Stimulated activated CD8-positive, alpha-beta memory T cell treated with anti-CD3 and anti-CD28 coated beads, Interleukin-7, amount 100 ng/mL, for 48 hours (primary cell): ENCODE measurements at regions not wholly inside any gene's neighbourhood (a gene's known extent, or its start where the extent isn't known, plus 50 kb on each side); places are given as distances from the start of the nearest gene placed in this dataset.

Source experiments
- DNase-seq, 2 donors: peaks; one replicate each; pipeline ENCODE4 v3.0.0-alpha.2; 2020; ENCODE audit warnings: low read depth in 1 of 2; ENCODE audit errors: extremely low read depth in 1 of 2

DNA sequence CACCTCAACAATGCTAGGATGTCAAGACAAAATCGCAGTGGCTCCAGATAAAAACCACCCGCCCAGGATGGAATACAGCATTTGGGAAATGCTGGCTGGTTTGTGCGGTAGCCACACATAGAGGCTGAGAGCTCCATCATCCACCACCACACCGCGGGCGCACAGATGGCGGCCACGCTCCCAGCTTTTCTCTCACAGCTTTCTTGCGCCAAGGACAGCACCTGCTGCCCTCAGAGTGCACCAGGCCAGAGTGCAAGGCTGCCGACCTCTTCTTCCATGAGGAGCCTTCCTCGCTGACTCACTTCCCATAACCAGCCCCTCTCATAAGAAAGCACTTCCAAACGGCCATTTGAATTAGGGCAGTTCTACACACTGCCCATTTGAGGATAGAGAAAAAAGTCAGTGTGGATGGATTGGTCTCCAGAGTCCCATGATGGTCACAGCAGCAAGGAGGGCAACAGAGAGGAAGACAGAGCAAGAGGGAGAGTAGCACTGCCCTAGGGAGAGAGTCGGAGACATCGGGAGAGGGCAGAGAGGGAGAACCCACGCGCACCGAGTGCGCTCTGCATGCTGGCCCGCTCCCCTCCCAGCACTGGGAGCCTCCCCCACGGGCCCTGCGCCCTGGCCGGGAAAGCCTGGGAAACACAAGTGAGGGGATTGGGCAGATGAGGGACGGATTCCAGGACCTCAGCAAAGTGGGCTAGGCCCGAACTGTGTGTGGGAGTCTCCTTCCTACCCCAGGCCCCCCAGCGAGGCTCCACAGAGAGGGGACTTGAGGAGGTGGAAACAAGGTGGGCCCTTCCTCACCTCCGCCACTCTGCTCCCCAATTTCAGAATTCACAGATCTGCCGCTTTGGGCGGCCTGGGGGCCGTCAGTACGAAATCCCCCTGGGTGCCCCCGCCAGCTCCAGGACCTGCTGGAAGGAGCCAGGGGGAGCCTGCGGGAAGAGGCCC is 156.9 kb downstream of the USP12 start:
- DNase-seq = no peak

DNA sequence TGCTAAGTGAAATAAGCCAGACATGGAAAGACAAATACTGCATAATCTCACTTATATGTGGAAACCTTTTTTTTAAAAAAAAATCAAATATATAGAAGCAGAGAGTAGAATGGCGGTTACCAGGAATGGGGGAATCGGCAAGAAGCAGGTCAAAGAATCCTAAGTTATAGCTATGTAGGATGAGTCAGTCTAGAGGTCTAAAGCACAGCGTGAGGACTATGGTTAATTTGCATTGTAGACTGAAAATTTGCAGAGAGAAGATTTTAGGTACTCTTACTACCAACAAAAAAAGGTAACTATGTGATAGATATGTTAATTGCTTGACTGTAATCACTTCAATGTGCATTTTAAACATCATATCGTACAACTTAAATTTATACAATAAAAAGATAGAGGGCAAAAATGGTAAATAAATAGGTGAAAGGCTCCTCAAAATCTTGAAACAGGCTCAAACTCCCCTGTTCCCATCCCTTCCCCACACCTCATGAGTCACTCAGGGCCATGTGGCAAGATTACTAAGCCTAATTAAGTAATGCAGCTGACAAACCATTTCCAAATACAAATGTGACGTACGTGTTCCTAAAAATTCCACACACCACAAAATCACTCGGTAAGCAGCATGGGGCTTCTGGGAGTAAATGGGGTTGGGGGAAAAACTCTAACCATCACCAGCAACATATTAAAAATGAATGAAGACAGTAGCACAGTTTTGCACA is 159.0 kb downstream of the USP12 start:
- DNase-seq = no peak

DNA sequence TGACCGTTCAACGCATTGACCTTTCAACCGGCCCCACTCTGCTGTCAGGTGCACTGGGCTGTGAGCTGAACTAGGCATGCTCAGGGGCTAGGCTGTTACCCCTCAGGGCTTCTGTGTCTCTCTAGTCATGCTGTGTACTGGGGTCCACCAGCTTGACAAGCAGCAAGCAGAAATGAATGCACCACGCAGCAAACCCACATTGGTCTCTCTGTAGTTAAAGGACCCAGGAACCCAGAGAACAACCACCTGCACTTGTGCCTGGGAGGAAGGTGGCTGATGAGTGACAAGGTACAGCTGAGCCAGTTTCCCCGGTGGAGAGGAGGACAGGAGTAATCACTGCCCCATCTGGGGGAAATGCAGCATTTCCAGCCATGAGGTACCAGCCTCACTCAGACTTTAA is 159.9 kb downstream of the USP12 start:
- no peak for DNase-seq

DNA sequence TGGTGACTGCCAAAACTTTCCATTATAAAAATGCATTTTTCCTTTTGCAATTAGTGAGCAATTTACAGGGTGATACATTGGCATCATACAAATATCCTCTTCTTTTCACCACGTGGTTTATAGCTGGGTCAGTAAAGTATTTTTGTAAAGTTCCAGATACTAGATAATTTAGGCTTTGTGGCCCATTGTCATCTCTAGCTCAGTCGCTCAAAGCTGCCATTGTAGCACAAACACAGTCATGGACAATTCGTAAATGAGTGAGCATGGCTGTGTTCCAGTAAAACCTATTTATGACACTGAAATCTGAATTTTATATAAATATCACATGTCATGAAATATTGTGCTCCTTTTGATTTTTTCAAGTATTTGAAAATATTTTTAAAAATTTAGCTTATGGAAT is 162.9 kb downstream of the USP12 start:
- no peak for DNase-seq

DNA sequence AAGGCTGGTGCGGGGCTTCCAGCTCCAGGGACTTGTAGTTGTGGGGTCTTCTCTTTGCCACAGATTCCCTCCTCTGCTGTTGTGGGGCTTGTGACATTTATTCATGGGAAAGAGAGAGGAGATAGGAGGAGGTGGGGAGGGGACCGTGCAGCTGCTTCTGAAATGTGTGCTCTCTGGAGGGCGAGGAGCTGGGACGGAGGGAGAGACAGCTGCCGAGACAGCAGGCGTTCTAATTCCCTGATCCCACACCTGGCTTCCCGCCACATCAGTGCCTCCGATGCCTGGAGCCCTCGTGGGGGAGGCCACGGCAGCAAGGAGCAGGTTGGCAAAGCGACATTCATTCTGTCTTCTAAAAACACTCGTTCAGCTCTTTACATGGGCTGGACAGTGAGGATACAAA is 164.4 kb downstream of the USP12 start:
- DNase-seq = no peak

DNA sequence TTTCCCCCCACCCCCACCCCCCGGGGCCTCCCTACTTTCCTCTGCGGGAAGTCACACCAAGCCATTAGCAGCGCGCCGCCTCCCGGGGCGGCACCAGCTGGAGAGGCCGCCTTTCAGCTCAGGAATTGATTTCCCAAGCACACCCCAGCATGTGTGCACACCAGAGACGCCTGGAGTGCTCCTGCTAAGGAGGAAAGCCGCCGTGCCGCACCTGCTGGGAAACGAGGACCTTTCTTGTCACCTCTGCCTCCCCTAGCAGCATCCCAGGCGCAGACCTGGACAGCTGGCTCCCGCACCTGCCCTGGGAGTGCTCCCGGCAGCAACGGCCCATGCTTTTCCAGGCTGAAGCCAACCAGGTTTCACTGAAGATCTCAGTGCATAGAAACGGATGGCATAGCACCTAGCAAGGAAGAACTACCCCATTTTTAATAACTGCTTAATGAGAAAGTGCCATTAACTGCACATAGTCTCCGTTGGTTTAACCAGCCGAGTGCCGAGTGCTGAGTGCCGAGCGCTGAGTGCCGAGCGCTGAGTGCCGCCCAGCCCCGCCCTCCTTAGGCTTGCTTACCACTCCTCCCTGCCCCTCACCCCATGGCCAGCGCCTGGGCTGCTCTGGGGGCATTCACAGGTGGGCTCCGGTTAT is 165.0 kb downstream of the USP12 start:
- DNase-seq = no peak

DNA sequence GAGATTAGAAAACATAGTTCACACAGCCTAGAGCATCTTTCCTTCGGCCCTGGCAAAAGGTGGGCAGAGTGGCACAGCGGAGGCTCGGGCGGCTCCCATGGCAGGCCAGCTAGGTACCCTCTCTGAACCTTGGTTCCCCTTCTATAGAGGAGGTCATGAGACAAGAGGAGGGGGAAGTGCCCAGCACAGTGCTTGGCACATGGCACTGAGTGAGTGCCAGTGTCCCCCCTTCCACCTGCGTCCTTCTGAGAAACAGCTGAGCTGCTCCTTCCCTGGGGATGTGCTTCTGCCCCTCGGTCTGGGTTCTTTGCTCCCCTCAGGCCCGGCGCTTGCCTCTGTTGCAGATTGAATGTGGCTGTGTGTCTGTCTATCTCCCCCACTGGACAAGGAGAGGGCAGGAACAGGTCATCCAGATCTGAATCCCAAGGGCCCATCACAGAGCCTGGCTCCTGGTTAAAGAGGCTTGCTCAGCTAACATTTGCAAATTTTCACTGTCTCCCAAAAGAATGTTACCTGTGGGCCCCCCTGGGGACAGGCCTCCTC is 165.6 kb downstream of the USP12 start:
- no peak for DNase-seq

DNA sequence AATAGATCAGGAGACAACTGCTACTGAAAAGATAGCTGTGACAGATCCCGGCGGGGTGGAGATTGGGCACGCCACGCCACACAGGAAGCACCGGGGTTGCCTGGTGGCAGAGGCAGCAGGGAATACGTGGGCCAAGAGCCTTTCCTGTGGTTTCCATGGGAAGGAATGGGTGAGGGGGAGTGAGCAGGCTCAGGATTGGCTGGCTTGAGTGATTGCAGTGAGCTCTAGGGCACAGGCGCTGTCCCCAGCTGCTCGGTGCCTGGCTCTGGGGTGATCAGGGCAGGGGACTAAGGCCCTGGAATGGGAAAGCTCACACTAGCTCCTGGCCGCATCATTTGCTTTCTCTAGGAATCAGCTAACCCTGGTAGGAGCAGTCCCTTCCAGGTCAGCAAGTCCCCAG is 166.1 kb downstream of the USP12 start:
- DNase-seq = no peak

DNA sequence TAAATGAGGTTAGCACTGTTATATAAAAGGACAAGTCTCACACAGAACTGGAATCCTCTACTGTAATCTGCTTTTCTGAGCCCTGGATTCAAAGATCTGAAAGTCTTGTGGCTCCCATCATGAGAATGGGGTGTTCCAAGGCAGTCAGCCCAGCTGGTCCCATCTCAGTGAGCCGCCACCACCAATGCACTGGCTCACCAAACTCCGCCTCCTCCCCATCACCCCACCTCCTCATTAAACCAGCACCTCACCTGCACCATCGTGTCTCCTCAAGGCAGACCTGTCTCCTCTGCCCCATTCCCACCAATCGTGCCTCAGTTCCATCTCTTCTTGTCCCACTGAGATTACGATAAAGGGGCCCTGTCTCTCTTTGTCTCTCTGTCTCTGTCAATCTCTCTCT is 166.7 kb downstream of the USP12 start:
- no peak for DNase-seq

DNA sequence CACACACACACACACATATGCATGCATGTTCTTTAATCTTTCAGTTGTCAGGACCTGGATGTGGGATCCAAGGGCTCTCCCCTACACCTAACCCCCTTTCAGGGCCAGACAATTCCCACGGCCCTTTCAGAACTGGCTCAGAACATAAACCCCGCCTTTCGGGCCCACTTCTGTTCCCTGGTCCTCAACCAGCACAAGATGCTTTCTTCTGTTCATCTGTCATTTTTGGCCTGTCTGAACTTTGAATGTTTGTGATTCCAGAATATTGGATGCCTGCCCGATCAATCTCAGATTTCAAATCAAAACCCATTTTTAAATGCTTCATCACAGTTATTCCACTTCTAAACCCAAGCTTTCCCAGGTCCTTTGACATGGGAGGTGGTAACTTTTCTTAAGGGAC is 167.3 kb downstream of the USP12 start:
- DNase-seq = no peak

DNA sequence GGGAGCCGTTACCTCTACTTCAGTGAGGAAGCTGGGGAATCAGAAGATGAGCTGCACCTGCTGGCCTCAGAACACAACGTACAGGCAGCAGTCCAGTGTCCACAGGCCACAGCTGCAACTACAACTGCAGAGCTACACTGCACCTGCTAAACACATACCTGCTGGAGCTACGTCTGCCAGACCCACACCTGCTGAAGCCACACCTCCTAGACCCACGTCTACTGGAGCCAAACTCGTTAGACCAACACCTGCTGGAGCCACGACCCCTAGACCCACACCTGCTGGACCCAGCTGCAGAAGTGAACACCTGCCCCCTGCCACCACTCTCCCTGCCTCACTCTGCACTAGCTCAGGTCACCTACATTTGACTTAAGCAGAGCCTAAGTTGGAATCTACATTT is 169.9 kb downstream of the USP12 start:
- no peak for DNase-seq

DNA sequence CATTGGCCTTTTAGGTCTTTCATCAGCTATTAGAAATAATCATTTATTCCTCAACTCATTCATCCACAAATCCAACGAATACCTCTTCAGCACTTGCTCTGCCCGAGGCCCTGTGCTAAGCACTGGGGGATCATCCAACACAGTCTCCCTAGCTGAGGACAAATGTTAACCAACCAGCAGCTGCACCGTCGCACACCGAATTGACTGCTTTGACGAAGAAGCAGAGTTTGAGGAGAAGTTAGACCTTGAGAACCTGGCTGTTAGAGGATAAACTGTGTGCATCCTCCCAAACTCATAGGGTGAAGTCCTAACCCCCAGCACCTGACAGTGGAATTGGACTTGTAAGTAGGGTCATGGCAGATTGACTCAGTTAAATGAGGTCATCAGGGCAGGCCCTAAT is 170.9 kb downstream of the USP12 start:
- DNase-seq = no peak

DNA sequence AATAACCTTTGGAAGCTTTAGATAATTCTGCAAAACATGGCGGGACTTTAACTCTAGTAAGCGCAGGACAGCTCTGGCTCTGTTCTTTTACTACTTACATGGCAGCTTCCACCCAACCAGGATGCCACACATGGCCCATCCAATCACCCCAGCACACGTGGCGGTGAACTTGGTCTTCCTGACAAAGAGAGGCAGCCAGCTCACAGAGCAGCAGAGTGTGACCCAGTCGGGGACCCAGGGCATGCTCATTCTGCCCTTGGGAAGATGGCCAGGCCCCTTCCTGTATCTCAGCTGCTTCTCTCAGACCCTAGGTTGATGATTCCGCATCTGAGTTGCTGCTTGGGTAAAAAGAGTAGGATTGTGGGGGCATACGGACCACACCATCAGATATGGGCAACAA is 172.1 kb downstream of the USP12 start:
- no peak for DNase-seq

DNA sequence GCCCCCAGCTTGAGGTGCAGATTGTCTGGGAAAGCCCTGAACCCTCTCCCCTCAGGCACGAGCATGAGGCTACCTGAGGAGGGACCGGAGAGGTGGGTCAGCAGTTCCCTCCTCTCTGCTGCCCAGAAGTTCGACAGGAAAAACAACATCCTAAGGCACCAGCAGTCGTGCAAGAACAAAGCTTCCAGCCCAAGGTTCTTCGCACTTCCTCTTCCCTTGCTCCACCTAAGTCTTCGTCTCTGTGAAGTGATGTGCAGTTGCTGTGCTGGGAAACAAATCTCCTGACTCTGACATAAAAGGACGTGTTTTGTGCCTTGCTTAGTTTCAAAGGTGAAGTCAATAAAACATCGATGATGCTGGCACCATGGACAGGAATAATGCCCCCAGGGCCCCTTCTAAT is 173.3 kb downstream of the USP12 start:
- no peak for DNase-seq

DNA sequence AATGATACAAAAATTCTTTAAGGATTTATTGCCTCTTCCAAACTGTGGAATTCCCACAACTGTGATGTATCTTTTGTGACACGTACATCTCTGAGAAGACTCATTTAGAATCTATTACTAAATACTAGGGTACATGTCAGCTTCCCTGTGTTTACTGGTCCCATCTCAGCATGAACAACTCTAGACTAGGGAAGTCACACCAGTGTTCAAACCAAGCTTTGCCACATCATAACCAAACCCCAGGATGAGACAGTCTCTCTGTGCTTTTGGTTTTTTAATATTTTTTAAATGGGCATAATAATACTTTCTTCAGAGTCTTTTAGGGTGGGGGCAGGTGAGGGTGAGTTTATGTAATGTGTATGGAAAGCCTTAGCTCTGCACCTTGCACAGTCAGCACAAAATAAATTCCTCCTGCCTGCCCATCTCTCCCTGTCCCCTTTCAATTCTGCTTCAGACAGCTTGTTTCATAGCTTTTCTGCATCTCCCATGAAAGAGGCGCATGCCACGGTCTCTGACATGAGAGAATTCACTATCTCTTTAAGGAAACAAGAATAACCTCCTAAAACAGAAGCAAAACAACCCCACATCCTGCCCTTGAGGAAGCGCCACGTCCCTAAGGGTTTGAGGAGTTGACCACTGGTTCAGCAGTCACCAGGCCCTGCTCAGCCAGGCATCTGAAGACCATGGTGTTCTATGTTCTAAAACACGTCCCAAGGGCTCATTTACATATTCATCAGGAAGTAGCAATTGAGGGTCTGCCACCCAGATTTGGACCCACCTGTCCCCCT is 174.5 kb downstream of the USP12 start:
- DNase-seq = no peak

DNA sequence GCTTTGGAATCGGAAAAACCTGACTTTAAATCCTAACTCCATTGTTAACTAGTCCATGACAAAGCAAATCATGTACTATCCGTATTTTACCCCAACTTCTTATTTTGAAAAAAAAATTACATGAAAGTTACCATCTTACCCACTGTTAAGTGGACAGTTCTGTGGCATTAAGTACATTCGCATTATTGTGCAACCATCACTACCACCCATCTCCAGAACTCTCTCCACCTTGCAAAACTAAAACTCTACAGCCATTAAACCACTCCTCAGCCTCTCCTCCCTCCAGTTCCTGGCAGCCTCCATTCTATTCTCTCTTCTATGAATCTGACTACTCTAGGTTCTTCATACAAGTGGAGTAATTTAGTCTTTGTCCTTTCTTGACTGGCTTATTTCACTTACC is 176.5 kb downstream of the USP12 start:
- DNase-seq = no peak

DNA sequence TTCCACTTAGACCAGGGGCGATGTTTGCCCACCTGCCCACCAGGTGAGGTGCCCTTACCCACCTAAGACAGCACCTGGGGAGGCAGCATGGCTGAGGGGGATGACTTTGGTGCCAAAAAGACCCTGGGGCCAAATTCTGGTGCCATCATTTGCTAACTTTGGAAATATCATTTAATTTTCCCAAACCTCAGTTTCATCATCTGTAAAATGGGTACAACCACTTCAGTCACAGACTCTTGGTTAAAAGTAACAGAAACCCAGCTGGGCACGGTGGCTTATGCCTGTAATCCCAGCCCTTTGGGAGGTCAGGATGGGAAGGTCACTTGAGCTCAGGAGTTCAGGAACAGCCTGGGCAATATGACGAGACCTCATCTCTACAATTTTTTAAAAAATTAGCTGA is 177.8 kb downstream of the USP12 start:
- no peak for DNase-seq

DNA sequence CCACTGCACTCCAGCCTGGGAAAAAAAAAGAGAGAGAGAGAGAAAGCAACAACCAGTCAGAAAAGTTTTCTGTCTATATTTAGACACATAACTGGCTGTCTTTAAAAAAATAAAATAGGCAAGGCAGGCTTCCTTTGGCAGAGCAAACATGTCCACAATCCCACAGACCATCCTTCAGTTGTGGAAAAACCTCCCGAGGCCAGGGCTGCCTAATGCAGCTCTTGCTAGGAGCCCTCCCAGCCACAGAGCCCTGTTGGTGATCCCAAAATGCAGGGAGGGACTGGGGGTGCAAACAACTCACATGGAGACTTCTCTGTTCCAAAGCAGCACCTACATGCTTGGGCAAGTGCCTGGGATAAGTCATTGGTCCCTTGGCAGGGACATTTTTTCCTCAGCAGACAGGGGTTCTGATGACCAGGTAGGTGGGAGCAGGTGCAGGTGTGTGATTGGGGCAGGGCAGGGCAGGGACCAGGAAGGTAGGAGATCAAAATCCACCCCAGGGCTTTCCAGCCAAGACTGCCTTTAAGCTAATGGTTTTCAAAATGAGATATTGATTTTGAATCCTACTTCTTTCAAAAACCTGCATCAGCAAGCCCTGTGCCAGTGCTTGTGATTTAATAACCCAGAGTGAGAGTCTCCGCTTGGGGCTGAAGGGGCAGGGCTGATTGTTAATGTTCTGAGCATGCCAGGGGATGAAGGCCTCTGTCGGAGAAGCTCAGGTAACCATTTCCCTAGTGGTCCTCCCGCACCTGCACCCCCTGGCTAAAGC is 178.5 kb downstream of the USP12 start:
- no peak for DNase-seq

DNA sequence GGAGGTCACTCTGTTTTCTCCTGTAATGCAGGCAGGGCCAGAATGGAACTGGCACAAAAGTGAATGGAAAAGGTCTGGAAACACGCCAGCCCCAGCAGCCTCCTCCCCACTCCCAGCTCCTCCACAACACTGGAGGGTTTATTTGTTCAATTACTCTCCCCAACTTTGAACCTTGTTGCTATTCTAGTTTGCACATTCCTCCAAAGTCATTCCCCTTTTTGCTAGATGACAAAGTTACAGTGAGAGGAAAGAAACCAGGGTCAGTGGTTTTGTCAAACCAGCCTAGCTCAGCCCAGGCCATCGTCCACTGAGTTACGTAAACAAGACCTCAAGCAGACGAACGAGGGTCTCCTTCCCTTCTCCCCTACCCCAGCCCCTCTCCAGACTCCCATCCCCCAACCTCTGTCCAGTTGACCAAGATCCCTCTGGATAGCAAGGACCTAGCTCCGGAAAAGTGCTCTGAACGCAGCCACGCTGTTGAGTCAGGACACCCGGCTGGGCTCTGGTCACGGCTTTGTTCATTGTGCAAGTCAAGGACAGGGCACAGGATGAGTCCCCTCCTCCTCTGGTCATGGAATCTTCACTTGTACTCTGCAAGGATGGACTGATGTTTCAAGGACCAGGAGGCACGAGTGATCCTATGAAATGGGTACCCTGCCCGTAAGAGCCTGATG is 180.0 kb downstream of the USP12 start:
- no peak for DNase-seq
